GM21528 (cell line): ENCODE measurements at regions not wholly inside any gene's neighbourhood (a gene's known extent, or its start where the extent isn't known, plus 50 kb on each side); places are given as distances from the start of the nearest gene placed in this dataset.

Source experiments
- ATAC-seq: cut with Tn5 transposase; IDR thresholded peaks from one replicate; pipeline ENCODE4 v1.9.1; 2021; ENCODE audit warnings: mild to moderate bottlenecking, moderate library complexity; ENCODE audit not compliant: unreplicated experiment, low FRiP score

DNA sequence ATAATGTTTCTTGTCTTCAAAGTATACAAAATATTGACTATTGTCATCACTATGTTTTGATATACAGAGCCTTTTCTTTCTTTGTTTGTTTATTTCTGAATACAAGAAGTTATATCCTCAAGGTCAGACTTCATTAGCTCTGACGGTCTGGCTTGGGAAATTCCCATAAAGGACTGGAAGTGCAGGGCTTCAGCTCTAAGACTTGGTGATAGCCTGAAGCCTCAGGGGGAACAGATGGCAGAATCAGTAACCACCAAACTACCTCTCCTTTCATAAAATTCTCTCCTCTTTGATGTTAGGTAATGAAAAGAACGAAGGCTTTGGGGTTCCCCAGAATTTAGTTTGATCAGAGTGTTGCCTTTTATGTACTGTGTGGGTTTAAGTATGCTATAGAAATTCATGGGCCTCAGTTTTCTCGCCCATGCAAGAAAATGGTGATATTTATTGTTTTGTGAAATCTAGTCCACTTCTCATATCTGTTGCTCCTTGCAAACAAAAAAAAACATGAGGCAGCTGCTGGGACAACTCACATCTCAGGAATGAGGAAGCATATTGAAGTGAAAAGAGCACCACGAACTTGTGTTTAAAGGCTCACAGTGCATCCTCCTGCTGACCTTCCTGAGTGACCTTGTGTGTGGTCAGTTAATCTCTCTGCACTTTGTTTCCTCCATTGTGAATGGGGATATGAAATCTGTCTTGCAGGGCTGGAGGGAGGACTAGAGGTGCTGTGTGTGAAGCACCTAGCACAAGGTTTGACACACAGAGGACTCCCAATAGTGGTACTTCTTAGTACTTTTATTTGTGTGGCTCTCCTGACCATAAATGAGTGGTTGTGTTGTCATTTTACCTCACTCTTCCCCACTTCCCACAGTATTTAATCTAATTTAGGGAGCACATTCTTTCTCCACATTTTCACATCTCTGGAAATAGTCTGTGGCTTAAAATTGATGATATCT, 569.8 kb upstream of the IL12A start:
- ATAC-seq: no peak

DNA sequence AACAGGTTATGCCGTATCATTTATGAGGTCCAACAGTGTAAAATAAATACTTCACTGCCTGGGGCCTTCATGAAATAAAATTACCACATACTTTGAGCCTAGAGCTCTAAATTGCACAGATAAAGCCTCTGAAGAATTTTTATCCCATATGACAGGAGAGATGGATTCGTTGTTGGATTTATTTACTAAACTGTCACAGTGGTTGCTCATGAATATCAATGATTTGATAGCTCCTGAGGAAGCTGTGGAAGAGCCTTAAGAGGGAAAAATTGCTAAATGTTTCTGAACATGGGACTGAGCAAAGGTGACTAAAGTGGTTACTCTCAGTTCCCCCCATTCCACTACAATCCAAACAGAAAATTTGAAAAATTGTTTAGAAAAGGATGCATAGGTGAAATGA, 558.9 kb upstream of the IL12A start:
- ATAC-seq: no peak

DNA sequence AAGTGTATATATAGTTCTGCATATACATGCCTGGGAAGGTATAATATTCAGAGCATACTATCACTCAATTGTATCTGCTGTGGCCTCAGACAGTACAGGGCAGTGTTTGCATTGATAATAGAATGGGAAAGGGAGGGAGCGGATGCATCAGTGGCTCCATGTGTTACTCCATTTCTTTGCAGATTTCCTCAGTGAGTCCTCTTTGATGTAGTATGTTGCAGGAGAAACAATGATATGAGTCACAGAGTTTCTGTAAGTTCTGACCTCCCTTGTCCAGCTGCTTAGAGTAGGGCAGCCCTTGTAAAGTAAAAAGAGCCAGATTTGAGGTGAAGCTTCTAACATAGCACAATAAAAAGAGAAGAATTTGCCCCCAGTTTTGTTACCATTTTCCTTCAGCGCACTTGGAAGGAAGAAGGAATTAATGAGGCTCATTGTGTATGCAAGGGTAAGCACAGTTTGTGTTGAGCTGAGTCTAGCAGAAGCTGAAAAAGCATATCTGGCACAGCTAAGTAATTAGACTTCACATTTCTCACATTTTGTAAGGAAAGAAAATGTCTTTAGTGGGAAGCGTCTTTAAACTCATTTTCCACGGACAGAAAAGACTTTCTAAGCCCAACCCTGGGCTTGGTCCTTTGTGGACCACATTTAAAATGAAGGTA, 555.8 kb upstream of the IL12A start:
- no peak for ATAC-seq

GRCh38 chr3:159439346-159439745, 549.3 kb upstream of the IL12A start:
- ATAC-seq: no peak

DNA sequence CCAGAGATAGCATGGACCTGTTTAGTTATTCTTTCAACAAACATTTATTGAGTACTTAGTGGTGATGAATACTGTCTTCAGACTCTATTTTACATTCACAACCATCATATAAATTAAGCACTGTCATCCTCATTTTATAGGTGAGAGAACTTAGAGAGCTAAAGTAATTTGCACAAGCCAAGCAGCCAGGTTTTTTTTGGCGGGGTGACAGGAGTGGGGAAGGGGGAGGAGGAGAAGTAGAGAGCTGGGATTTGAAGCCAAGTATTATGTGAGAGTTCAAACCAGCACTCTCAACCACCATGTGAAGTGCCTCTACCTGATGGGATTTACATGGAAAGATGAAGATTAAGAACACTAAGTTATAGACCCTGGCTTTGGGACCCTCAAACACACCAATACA, 547.4 kb upstream of the IL12A start:
- ATAC-seq: no peak

DNA sequence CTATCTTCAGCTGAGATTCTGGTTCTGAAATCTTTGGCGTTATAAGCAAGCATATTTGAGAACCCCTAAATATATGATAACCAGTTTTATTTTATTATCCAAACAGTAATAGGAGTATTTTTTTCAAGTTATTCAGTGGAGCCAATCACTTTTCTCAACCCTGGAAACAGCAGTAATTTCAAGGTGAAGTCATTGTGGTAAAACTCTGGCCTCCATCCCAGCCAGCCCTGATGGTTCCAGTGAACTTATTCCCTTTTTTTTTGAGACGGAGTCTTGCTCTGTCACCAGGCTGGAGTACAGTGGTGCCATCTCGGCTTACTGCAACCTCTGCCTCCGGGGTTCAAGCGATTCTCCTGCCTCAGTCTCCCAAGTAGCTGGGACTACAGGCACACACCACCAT, 545.4 kb upstream of the IL12A start:
- ATAC-seq: no peak

DNA sequence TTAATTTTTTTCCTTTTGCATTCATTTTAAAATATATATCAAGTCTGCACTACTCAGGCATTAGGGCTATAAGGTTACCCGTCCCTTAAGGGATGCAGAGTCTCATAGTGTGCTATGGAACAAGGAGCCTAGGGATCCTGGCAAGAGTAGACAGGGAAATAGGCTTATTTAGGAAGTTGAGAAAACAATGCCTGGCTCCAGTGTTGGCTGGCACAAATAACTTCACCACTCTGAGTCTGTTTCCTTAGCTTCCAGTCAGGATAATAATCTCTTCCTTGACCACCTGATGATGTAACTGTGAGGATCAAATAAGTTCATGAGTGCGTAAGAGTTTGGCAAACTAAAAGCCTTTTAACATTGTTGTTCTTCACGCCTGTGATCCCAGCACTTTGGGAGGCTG, 540.8 kb upstream of the IL12A start:
- ATAC-seq: no peak

DNA sequence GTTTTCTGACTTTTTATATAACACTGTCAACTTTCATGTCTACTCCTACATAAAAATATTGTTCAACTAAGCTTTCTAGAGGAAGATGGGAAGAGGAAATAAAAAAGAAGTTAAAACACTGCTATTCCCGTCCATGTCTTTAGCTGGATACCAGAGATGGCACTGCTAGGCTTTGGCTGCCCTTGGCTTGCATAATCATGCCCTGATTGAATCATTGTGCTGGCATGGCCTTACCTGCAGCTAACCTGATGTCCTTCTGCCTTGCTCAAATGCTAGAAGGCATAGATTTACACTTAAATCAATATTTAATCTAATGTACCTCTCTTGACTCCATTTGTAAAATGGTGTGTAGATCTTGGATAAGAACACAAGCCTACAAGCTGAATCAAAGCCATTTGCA, 539.7 kb upstream of the IL12A start:
- ATAC-seq: no peak

GRCh38 chr3:159451067-159451466, 537.6 kb upstream of the IL12A start:
- ATAC-seq: no peak

DNA sequence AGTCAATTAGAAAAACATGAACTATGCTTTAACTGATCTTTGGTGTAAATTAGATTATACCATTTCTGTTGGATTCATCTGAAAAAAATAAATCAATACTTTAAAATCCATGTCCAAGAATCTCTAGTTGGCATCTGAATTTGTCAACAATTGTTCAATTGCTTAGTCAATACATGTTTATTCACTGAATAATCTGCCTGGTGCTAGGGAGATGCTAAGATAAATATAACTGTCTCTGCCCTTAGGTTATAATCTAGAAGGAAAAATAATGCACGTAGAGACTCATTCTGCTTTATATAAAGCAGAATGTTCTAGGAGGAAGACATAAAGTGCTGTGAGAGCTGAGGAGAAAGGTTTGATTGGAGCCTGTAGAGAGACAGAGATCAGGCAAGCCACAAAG, 537.2 kb upstream of the IL12A start:
- ATAC-seq: no peak

DNA sequence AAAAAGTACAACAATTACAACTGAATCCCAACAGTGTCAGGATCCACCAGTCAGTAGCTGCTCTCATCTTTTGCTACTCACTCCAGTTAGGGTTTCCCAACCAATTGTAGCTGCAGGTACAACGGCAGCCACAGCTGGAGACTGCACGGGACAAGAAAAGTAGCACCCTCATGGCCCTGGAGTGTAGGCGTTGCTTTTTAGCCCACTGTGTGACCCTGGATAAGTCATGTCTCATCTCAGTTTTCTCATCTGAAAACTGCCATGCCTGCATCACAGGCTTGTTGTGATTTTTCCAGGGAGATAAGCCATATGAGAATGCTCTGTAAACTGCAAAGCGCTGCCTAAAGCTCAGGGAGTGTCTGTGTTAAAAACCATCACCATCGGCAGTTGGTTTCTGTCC, 535.6 kb upstream of the IL12A start:
- ATAC-seq: no peak

DNA sequence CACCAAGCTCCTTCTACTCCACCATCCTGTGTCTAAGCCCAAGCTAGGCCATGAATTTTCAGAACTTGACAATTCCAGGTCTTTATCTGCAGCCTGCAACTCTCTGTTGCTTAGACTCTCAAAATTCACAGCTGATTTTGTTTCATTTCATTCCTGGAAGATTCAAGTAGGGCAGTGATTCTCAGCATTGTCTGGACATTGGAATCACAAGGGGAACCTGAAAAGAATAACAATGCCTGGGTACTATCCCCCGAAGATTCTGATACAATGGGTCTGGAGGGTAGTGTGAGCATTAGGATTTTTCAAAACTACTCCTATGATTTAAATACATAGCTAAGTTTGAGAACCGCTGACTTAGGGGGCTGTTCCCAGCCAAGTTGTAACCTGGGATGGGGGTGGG, 534.7 kb upstream of the IL12A start:
- no peak for ATAC-seq

GRCh38 chr3:159455741-159456181, 532.9 kb upstream of the IL12A start:
- ATAC-seq: no peak

DNA sequence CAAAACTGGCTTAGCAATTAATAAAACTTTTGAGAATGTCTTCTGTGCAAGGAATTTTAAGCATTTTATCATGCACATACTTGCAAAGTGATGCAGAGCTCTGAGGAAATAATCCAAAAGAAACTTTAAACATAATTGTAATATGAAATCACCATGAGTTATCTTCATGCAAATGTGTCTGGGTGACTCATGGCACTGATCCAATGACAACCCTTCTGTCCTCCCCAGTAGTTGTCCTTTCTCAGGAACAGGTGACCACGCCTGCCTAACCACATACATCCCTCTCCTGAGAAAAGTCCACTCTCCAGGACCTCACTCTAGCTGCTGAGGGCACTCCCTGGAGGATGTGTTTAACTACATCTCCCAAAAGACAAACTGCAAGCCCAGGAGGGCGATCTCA, 530.6 kb upstream of the IL12A start:
- no peak for ATAC-seq

GRCh38 chr3:159458982-159459381, 529.7 kb upstream of the IL12A start:
- ATAC-seq: no peak

DNA sequence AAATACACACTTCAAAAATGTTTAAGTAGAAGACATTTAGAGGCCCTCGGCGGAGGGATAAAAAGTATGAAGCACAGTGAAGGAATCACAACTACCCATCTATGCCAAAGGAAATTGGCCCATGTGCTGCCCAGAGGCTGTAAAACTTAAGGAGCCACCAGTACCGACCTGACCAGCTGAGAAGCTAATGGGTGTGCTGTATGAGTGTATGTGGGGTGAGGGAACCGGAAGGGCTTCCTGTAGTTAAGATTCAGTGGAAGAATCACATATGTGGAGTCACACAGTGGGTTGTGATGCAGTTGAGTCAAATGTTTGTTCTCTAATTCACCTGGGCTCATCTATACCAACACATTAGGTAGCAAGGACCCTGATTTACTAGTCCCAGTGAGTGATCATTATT, 516.0 kb upstream of the IL12A start:
- ATAC-seq: no peak

DNA sequence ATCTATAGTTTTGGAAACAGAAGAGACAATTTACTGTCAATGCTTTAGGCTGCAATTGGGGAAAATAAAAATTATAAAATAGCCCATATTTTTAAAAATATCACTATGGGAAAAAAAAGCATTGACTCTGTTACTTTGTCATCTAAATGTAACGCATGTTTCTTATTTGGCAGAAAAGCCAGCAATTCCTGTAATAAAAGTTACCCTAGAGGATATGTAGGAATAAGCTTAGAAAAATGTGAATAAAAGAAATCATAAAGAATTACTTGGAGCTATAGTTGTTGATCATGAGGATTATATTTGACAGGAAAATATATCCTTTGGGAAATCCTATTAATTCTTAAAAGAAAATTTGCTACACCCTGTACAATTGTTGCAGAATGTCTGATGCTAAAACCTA, 515.4 kb upstream of the IL12A start:
- ATAC-seq: no peak

DNA sequence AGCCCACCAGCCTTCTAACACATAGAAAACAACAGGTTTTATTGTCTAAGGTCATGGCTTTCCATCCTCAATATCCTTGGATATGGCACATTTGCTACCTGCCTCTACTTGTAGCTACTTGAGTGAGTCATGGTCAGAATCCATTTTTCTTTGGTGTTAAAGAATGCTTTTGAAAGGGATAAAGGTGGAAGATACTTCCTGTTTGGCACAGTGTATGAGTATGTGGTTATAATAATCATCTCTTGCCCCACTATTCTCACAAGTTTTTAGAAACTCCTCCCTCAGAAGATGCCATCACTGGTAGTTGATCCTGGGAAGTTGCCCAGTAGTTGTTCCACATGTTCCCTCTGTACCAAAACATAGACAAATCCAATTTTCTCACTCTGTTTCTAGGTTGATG, 508.6 kb upstream of the IL12A start:
- ATAC-seq: no peak

DNA sequence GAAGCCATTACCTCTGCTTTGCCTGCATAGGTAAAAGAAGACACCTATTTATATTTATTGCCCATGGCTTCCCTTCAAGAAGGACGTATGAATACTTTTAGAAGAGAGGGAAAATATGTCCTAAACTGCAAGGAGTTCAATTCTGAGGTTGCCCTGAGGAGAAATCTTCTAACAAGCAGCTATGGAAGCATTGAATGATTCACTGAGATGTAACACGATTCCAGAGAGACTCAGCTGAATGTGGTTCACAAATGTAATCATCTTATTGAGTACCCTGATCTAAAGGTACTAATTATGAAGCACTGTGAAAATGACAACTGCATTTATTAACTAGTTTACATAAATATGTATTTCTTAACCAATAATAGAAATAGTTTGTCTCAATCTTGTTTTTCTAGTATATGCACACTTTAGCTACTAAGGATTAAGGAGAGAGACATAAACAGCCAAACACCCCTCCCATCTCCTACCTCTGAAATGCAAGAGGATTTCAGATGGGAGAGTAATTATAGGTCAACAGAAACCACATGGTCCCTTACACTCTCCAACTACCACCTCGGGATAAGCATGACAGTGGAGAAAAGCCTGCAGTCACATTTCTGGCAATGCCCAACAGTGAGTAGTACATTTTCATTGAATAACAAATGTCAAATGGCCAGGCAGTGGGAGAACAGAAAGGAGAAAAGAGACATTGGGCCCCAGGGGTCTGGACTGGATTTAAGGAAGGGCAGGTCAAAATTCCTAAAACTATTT, 506.2 kb upstream of the IL12A start:
- no peak for ATAC-seq

GRCh38 chr3:159482994-159483367, 505.7 kb upstream of the IL12A start:
- ATAC-seq: no peak

GRCh38 chr3:159486580-159486979, 502.1 kb upstream of the IL12A start:
- no peak for ATAC-seq
